Chondrocyte (in vitro differentiated cells): ENCODE measurements at regions not wholly inside any gene's neighbourhood (a gene's known extent, or its start where the extent isn't known, plus 50 kb on each side); places are given as distances from the start of the nearest gene placed in this dataset.

Experiments
- DNase-seq: peaks from one replicate; pipeline ENCODE4 v3.0.0; 2021; ENCODE audit warnings: mixed read lengths, low spot score
- H3K27ac Mint-ChIP-seq: one replicate; pipeline ENCODE4 v1.8.0; 2021; ENCODE audit warnings: mild to moderate bottlenecking, moderate library complexity, mixed read lengths; ENCODE audit not compliant: unreplicated experiment
- H3K27me3 Mint-ChIP-seq: 2 replicates; pipeline ENCODE4 v1.8.0; 2021; ENCODE audit warnings: low read depth, mixed read lengths
- H3K36me3 Mint-ChIP-seq: 2 replicates; pipeline ENCODE4 v1.8.0; 2021; ENCODE audit warnings: low read depth, mixed read lengths
- H3K4me1 Mint-ChIP-seq: 2 replicates; pipeline ENCODE4 v1.8.0; 2021; ENCODE audit warnings: low read depth, mild to moderate bottlenecking, mixed read lengths
- H3K4me3 Mint-ChIP-seq: one replicate; pipeline ENCODE4 v1.8.0; 2021; ENCODE audit warnings: mild to moderate bottlenecking, moderate library complexity, mixed read lengths; ENCODE audit not compliant: unreplicated experiment
- H3K9me3 Mint-ChIP-seq: 2 replicates; pipeline ENCODE4 v1.8.0; 2021; ENCODE audit warnings: low read depth, mixed read lengths
- CTCF ChIP-seq: fragments of 200-600 bp; sonication (generic); IDR thresholded peaks from 2 replicates; pipeline ENCODE4 v1.5.0; 2021; ENCODE audit warnings: antibody characterized with exemption, mild to moderate bottlenecking, moderate library complexity

- Mint-ChIP-seq H3K36me3 (no peaks in the 10 kb centered on the region), H3K4me3 (no peak overlapping the region), H3K27ac (no peak overlapping the region), H3K27me3 (peaks cover 10% of the 10 kb centered on the region), H3K4me1 (peaks cover 7% of the 10 kb centered on the region), H3K9me3 (no peaks in the 10 kb centered on the region)
- DNase-seq = no peak
- TF ChIP-seq CTCF = no peak
Measured at GRCh38 chr13:102977471-102977870, 88.7 kb downstream of the SLC10A2 start.

- Mint-ChIP-seq H3K4me1 (peaks cover 7% of the 10 kb centered on the region), H3K4me3 (no peak overlapping the region), H3K27ac (no peak overlapping the region), H3K36me3 (no peaks in the 10 kb centered on the region), H3K9me3 (no peaks in the 10 kb centered on the region), H3K27me3 (peaks cover 10% of the 10 kb centered on the region)
- no peak for TF ChIP-seq CTCF
- no peak for DNase-seq
Measured at GRCh38 chr13:102974317-102975087, 91.7 kb downstream of the SLC10A2 start.

- TF ChIP-seq CTCF = no peak
- no peak for DNase-seq
- no peak overlapping the region for H3K27ac Mint-ChIP-seq
- H3K4me3 Mint-ChIP-seq = no peak overlapping the region
- no peaks in the 10 kb centered on the region for H3K9me3 Mint-ChIP-seq
- no peaks in the 10 kb centered on the region for H3K36me3 Mint-ChIP-seq
- H3K27me3 Mint-ChIP-seq = peaks cover 10% of the 10 kb centered on the region
- H3K4me1 Mint-ChIP-seq = peaks cover 3% of the 10 kb centered on the region
Measured at GRCh38 chr13:102972191-102972590, 94.0 kb downstream of the SLC10A2 start.

GRCh38 chr13:102970542-102970941 lies 95.7 kb downstream of the SLC10A2 start:
- TF ChIP-seq CTCF = no peak
- Mint-ChIP-seq H3K27me3 (peaks cover 8% of the 10 kb centered on the region), H3K9me3 (no peaks in the 10 kb centered on the region), H3K27ac (no peak overlapping the region), H3K4me1 (peaks cover 3% of the 10 kb centered on the region), H3K36me3 (no peaks in the 10 kb centered on the region), H3K4me3 (no peak overlapping the region)
- no peak for DNase-seq

- Mint-ChIP-seq H3K27ac (no peak overlapping the region), H3K9me3 (no peaks in the 10 kb centered on the region), H3K4me3 (no peak overlapping the region)
Measured at GRCh38 chr13:102968572-102969228, 97.5 kb downstream of the SLC10A2 start.

More at GRCh38 chr13:102968572-102969228, 97.5 kb downstream of the SLC10A2 start:
- Mint-ChIP-seq H3K36me3 (no peaks in the 10 kb centered on the region), H3K27me3 (peaks cover 6% of the 10 kb centered on the region), H3K4me1 (no peaks in the 10 kb centered on the region)
- DNase-seq = no peak
- TF ChIP-seq CTCF = no peak
